Umbilical cord (tissue), 1 donor: ENCODE measurements at regions not wholly inside any gene's neighbourhood (a gene's known extent, or its start where the extent isn't known, plus 50 kb on each side); places are given as distances from the start of the nearest gene placed in this dataset.

Experiments used
- DNase-seq: peaks from one replicate; pipeline ENCODE4 v3.0.0-alpha.2; 2015; ENCODE audit warnings: low spot score

DNA sequence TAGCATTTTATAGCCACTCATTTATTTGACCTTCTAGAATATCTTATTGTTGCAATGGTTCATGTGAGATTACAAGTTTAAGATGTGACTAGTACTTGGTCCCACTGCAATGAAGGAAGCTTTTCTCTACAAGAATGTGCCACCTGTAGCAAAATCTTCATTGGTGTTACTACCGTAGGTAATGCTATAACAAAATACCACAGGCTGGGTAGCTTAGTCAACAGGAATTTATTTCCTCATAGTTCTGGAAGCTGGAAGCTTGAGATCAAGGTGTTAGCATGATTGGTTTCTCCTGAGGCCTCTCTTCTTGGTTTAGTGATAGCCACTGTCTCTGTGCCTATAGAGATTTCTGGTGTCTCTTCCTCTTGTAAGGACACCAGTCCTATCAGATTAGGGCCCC is 441.0 kb downstream of the GPM6A start:
- no peak for DNase-seq

DNA sequence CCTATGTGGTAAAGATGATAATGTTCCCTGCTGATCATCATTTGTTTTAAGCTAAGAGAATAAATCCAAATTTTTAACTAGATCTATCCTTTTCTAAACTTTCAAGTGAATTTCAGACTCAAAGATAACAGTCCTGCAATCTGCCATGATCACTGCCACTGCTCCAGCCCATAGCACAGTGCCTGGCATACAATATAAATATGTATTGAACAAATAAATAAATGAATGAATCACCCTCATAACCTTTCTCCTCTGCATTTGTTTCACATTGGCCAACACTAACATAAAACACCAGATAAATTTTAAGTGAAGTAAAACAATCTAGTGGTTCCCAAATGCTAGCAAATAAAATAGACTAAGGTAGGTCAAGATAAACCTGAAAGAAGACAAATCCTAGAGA is 439.0 kb downstream of the GPM6A start:
- no peak for DNase-seq

DNA sequence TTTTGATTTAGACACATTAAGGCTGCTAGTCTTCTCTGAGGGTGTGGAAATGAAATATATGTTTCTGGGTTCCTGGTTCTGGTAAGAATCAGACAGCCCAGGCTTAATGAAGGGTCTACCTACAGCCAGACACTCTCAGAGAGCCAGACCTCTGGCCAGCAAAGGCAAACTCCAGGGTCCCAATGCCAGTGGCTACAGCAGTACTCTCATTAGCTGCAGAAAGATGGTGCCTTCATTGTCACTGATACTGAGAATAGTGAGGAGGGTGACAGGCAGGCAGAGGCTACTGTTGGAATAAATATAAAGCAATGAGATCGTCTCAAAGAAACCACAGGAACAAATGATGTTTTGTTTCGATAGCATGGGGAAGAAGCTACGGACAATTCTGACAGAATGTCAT is 437.6 kb downstream of the GPM6A start:
- no peak for DNase-seq

DNA sequence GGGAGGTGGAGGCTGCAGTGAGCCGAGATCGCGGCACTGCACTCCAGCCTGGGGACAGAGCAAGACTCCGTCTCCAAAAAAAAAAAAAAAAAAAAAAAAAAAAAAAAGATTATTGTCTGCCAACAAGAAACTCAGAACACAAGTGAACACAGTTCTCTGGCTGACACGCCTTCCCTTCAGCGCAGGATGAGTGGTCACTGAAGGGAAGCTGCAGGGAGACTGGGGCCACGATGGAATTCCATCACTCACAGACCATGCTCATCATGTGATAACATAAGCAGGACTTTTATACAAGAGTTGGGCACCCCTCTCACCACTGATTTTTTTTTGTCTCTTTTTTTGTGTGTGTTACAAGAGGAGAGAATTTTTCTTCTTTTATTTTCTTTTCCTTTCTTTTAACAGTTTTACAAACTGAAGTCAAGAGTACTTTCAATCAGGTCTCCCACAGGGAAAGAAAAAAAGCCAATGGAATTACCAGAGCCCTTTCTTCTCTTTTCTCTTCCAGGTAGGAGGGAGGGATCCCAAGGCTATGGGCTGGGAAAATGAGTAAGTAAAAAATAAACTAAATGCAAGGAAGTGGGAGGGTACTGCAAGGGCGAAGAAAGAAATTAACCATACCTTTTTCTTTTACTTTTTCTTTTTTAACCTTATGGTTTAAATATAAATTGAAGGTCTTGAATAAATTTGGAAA is 435.6 kb downstream of the GPM6A start:
- DNase-seq, result no peak

DNA sequence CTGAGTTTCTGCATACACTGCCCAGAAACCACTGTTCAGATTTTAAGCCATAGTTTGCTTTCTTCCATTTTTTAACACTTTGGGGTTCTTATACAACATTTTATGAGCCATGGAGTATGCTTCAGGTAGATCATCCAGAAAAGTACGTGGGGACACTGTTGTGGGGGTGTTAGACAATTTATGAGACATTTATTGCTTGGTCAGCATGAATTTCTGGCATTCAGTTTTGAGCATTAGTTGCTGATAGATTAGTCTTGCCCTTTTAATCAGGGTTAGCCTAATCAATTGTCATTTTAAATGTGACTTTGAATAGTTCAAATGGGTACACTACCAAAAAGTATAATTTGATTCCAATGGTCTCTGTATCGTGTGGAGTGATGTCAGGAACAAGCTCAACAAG is 434.9 kb downstream of the GPM6A start:
- no peak for DNase-seq

DNA sequence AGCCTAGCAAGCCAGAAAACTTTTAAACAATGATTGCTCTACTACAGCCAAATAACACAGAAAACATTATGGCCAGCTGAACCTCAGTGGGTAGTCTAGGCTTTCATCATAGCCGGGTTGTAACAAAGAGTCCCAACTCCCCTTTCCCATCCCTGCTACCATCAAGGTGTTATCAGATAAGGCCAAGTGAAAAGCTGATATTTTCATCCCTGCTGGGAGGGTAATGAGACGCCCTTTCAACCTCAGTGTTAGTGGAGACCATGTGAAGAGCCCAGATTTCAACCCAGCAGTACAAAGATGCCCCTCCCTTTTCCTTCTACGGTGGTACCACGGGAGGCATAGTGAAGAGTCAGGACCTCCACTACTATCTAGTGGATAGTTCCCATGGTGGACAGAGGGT is 433.7 kb downstream of the GPM6A start:
- no peak for DNase-seq

DNA sequence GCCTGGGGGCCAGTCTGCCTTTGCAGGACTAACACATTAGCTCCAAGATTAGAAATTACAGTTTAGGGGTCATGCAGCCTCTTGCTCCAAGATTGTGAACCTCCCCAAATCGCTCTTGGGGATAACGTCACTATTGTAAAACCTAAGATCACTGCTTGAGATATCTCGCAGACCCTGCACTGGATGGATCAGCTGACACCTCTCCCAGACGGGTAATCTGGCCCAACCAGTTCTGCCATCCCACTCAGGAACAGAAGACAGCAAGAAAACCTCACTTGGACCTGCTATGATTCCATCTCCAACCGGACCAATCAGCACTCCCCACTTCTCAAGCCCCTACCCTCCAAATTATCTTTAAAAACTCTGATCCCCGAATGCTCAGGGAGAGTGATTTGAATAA is 431.2 kb downstream of the GPM6A start:
- peak; percentile 2 for DNase-seq

DNA sequence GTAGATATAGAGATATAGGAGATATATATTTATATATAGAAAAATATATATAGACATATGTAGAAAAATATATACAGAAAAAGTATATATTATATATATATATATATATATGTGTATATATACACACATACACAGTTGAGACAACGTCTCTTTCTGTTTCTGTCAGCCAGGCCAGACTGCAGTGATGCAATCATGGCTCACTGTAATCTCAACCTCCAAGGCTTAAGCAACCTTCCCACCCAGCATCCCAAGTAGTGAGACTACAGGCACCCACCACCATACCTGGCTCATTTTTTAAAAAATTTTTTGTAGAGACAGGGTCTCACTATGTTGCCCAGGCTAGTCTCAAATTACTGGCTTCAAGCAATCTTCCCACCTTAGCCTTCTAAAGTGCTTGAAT is 426.3 kb downstream of the GPM6A start:
- no peak for DNase-seq

DNA sequence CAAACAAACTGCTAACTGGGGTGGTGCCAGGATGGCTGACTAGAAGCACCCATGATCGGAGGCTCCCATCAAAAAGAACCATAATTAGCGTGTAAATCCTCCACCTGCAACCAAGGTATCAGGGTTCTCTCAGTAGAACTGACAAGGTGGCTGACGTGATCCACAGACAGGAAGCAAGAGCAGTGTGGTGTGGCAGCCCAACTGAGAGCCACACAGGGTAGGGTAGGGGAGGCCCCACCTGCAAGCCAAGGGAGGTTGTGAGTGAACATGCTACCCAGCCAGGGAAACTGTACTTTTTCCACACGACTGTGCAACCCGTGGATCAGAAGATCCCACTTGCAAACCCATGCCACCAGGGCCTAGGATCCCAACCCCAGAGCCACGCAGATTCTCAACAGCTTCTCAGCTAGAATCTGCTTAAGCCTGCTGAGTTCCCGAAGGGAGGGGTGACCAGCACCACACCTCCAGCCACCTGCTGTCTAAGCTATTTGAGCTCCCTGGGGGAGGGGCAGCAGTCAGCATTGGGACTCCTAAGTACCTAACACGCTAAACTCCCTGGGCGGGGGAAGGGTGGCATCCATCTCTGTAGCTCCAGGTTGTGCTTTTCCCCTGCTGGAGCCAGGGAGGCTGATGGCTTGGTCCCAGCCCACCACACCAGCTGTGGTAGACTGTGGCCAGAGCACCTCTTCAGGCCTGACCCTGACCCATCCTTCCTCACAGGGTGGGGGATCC is 425.1 kb downstream of the GPM6A start:
- no peak for DNase-seq

DNA sequence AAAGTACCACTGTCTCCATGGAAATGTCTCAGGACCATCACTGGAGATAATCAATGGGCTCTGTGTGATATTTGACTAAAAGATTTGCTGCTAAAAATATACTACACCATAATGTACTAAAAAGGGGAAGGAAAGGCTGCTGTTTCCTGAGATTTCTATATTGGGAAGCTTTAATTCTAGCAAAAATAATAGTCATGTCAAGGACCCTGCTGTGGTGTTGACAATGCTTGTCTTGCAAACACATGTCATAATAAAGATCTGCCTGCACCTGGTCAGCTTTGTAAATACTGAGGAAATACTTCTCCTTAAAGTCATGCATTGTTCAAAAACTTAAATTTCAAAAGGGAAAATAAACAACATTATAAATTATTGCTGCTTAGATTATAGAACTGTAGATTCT is 417.9 kb downstream of the GPM6A start:
- no peak for DNase-seq

DNA sequence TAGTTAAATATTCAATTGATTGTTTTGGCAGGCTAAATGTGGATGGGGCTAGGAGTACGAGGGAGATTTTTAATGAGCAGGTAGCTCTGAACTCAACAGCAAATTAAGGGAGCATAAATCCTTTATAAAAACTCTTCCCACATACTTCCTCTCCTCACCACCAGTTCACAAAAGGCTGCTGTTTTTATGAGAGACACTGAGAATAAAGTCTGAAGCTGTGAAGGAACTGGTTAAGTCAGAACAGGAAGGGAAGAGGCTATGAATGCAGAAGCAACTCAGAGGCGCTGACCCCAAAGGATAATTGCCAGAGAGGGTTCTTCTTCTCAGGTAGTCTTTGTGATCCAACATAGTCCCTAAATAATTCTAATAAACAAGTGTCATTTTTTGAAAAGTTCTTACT is 406.1 kb downstream of the GPM6A start:
- DNase-seq, result peak; percentile 1

DNA sequence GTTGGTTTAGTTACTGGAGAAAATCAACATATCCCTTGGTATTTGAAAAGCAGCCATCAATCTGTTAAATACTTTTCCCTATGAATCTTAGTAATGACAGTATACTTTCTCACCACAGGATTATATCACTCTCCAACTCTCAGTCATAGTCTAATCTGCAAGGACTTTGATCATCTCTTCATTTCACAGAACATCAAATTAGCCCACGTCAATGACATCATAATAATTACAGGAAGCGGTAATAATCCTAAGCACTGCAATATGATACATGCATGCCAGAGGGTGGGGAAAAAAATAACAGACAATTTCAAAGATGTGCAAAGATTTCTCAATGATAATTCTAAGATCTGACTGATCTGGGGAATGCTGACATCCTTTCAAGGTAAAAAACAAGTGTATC is 404.1 kb downstream of the GPM6A start:
- DNase-seq, result no peak

DNA sequence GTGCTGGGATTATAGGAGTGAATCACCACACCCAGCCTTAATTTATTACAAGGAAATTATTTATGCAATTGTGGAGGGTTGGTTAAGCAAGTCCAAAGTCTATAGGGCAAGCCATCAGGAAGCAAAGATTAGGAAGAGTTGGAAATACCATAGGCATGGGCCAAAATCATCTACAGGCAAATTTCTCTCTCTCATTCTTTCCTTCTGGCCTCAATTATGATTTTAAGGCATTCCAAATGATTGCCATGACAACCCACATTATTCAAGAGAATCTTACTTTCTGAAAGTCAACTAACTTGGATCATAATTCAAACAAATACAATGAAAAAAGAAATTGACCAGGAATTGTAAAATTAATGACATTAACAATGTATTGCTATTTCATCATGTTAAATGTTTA is 400.8 kb downstream of the GPM6A start:
- DNase-seq, result no peak

DNA sequence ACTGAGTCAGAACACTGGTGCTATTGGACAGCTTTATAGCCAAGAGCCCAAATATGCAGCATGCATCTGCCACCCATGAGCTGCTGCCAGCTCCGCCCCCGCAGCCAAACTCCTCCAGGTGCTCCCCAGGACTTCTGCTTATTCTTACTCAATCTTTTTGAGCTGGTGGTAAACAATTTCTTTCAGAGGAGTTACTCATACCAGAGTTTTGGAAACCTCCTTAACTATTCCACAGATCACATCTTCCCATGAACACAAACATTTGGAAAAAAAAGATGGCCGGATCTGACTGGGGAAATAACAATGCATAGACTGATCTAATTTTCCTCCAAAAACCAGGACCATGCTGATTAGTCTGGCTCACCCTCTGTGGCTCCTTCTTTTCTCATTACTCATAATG is 399.9 kb downstream of the GPM6A start:
- no peak for DNase-seq

DNA sequence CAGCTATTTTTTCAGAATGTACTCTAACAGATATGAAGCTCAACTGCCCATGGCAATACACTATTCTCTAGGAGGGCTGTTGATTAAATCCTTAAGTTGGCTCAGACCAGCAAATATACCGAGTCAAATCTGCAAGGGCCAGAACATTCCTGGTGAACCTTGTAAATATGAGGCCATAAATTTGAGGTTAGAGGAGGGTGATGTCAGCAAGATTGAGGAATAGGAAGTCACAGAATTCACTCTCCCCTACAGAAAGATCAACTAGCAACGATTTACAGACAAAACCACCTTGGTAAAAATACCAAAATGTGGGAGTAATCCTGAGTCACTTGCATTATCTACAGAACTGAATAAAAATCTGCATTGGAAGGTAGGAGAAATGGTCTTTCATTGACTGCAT is 399.3 kb downstream of the GPM6A start:
- no peak for DNase-seq

DNA sequence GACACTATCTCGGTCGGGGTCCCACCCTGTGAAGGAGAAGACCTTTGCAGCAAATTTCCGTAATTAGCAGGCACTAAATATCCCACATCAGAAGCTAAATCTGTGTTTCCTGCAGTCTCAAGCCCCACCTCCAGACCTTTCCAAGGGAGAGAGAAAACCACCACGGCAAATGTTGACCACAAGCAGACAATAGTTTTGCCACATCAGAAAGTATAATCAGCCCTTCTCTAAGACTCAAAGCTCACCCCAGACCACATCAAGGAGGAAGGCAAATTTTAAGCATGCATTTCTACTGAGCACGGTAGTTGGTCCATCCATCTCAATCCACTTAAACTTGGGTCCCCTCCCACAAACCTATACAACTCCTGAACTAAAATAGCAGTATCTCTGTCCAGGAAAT is 398.5 kb downstream of the GPM6A start:
- DNase-seq, result no peak

DNA sequence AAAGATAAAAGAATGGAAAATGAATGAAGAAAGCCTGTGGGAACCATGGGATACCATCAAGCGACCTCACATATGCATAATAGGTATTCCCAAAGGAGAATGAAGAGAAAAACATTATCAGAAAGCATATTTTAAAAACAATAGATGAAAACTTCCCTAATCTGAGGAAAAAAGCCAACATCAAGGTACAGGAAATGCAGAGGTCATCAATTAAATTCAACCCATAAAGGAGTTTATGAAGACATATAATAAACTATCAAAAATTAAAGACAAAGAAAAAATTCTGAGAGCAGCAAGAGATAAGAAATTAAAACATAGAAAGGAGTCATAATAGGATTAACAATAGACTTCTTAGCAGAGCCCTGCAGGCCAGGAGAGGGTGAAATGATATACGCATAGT is 397.5 kb downstream of the GPM6A start:
- DNase-seq, result no peak

DNA sequence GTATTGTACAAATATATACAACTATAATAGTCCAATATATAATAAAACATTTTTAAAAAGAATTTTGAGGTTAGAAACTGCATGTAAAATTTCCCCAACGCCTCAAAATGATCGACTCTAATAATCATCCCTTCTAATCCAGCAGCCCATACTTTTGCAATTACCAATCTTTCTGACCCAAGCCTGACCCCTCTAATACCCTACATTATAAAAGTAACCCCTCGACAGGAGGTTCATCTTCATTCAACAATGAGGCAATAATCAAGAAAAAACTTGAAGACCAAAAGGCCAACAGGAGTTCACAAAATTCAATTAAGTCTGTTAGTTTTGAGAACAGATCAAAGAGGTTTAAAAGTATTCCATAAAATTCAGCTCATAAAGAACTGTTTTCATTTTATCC is 393.5 kb downstream of the GPM6A start:
- no peak for DNase-seq

DNA sequence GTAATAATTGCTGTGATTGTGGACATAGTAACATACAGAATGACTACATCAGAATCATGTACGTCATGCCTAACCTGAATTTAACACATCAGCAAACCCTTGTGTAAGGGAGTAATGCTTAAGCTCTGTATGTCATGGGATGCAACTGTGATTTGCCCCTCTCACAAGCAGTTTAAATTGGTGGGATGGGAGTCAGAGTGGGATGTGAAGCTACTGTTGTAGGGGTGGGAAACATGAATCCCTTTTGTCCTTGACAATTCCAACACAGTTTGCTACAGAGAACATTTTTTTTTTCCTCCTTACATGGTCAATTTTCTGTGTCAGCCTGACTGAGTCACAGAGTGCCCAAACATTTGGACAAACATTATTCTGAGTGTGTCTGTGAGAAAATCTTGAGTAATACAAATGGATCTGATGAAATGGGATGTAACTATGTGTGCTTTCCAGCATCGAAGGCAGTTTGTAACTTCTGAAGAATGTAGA is 392.8 kb downstream of the GPM6A start:
- DNase-seq, result peak; percentile 28

DNA sequence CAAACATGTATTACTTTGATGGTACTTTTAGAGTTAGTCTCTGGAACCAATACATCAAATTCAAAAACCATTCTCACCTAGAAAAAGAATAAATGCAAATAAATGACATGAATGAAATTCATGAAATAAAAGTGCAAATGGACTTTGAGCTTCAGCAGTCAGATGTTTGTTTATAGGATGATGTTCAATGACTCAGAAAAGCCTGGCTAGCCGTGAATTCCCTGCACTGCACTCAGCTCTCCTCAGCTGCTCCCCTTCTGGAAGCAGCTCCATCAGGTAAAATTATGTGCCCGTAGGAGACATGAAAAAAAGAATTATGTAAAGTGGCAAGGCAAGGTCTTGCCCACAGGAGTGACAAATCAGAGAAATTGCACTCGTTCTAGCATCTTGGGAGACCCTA is 390.6 kb downstream of the GPM6A start:
- no peak for DNase-seq

DNA sequence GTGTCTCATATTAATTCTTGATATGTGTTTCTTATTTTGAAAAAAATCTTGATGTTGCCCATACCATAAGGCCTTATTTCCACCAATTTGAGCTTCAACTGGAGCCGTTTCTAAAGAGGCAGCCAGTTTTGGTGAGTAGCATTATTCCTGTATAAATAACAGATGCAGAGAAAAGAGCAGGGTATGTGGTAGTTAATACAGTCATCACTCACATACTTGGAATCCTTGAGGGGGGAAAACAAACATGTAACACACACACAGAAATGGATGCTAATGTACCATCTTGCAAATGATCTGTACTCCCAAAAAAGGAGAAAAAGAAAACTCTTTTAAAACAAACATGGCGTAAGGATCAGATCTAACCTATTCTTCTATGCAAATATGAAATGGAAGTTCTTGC is 389.7 kb downstream of the GPM6A start:
- DNase-seq, result no peak

DNA sequence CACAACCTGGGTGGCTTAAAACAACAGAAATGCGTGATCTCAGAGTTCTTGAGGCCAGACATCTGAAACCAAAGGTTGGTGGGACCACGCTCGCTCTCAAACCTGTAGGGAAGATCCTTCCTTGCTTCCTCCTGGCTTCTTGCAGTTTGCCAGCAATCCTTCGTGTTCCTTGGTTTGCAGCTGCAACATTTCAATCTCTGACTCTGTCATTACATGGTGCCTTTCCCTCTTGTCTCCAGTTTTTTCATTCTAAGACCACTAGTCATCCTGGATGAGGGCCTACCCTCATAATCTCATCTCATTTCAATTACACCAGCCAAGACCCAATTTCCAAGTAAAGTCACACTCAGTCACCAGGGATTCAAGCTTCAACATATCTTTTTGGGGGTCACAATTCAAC is 388.0 kb downstream of the GPM6A start:
- no peak for DNase-seq

DNA sequence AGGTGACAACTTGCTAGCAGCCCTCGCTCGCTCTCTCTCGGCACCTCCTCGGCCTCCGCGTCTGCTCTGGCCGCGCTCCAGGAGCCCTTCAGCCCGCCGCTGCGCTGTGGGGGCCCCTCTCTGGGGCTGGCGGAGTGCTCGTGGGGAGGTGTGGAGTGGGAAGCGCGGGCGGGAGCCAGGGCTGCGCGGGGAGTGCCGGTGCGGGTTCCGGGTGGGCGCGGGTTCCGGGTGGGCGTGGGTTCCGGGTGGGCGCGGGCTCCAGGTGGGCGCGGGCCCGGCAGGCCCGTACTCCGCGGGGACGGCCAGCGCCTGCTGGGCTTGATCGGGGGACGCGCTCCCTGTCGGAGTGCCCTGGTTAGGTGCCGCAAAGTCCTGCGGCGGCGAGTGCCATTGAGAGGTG is 384.3 kb downstream of the GPM6A start:
- no peak for DNase-seq

DNA sequence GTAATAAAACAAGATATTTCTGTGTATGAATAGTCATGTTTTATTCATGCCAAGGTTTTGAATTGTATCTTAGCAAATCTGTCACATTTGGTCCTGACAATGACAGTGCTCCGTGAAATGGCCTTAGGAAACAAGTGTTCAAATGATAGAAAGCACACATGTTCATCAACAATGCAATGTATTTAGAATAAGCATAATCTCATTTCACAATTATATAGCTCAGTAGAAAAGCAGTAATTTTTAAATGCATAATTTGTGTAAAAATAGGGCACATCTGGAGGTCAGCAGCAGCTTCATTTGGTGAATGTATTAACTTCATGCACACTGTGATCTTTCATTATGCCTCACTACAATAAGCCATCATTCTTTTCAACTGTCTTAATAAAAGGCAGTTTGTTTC is 380.4 kb downstream of the GPM6A start:
- DNase-seq, result no peak
